ENCODE measurements at regions not wholly inside any gene's neighbourhood (a gene's known extent, or its start where the extent isn't known, plus 50 kb on each side); places are given as distances from the start of the nearest gene placed in this dataset.
A peak's percentile ranks its signal among the peaks of the same experiment; 100 is the strongest.
"Not testable (repeated sequence)": the region's sequence is repeated elsewhere in the genome, so short reads cannot be mapped to it uniquely, and the experiment has no call there.

DNA sequence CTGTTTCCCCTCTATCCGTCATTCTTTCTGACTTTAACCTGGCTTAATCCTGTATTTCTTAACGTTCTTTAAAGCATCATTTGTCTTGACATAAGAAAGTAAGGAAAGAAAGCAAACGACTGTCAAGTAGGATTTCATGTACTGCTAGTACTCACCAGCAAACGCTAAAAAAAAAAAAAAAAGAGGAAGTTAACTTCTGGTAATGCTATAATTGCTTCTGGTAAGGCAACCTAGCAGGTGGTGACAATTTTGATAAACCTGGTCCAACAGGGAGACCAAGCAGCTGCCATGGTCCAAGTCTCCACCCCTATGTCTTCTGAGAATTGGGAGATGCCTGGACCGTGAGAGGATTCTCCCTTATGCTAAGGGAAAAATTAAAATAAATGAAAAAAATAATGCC lies 306.6 kb downstream of the DAD1 start:
- no peak for DNase-seq (ENCODE audit: low read depth)
- H3K4me3 ChIP-seq (ENCODE audit: control insufficient read depth, low read depth, low read length), result no peak overlapping the region
- TF ChIP-seq, protein P1, sequence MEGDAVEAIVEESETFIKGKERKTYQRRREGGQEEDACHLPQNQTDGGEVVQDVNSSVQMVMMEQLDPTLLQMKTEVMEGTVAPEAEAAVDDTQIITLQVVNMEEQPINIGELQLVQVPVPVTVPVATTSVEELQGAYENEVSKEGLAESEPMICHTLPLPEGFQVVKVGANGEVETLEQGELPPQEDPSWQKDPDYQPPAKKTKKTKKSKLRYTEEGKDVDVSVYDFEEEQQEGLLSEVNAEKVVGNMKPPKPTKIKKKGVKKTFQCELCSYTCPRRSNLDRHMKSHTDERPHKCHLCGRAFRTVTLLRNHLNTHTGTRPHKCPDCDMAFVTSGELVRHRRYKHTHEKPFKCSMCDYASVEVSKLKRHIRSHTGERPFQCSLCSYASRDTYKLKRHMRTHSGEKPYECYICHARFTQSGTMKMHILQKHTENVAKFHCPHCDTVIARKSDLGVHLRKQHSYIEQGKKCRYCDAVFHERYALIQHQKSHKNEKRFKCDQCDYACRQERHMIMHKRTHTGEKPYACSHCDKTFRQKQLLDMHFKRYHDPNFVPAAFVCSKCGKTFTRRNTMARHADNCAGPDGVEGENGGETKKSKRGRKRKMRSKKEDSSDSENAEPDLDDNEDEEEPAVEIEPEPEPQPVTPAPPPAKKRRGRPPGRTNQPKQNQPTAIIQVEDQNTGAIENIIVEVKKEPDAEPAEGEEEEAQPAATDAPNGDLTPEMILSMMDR (conservative IDR thresholded peaks at IDR 0.05; ENCODE audit: control insufficient read depth, insufficient read depth, low read depth, low read length), result no peak

DNA sequence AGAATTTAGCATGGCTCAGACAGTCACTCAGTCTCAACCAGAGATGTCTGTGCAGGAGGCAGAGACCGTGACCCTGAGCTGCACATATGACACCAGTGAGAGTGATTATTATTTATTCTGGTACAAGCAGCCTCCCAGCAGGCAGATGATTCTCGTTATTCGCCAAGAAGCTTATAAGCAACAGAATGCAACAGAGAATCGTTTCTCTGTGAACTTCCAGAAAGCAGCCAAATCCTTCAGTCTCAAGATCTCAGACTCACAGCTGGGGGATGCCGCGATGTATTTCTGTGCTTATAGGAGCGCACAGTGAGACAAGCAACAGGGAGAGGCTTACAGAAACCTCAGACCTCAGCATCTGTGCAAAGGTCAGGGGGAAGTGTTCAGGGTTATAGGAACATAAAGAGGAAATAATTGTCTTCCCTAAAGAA lies 307.6 kb downstream of the DAD1 start:
- not testable (repeated sequence) for H3K4me3 ChIP-seq (ENCODE audit: control insufficient read depth, low read depth, low read length); DNase-seq (ENCODE audit: low read depth)

DNA sequence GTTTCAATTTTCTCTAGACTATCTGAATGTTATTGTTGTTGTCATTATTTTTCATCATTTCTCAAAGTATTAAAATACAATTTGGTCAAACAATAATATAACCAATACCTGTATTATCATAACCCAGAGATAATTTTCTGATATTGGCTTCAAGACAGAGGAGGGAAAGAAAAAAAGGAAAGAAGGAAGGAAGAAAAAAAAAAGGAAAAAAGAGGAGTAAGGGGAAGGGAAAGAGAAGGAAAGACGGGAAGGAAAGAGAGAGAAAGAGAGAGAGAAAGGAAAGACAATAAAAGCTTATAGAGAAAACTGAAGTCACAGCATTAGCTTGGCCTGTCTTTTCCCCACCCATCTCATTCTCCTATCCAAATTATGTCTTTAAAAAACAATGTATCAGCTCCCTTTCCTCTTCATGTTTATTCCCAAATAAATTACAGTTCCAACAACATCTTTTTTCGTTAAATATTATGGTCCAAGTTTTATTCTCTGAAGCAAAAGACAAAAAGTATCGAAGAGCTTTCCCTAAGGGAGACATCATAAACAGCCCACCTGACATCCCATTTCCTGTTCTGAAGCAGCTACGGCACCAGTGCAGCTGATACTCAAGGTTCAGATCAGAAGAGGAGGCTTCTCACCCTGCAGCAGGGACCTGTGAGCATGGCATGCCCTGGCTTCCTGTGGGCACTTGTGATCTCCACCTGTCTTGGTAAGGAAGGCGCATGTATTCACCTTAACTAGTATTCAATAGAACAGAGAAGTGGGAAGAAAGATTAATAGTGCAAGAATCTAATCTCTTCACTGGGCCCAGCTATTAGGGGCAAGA lies 308.3 kb downstream of the DAD1 start:
- no peak for DNase-seq (ENCODE audit: low read depth)
- H3K4me3 ChIP-seq (ENCODE audit: control insufficient read depth, low read depth, low read length), result no peak overlapping the region
- TF ChIP-seq, protein P1 (conservative IDR thresholded peaks at IDR 0.05; ENCODE audit: control insufficient read depth, insufficient read depth, low read depth, low read length), result no peak

DNA sequence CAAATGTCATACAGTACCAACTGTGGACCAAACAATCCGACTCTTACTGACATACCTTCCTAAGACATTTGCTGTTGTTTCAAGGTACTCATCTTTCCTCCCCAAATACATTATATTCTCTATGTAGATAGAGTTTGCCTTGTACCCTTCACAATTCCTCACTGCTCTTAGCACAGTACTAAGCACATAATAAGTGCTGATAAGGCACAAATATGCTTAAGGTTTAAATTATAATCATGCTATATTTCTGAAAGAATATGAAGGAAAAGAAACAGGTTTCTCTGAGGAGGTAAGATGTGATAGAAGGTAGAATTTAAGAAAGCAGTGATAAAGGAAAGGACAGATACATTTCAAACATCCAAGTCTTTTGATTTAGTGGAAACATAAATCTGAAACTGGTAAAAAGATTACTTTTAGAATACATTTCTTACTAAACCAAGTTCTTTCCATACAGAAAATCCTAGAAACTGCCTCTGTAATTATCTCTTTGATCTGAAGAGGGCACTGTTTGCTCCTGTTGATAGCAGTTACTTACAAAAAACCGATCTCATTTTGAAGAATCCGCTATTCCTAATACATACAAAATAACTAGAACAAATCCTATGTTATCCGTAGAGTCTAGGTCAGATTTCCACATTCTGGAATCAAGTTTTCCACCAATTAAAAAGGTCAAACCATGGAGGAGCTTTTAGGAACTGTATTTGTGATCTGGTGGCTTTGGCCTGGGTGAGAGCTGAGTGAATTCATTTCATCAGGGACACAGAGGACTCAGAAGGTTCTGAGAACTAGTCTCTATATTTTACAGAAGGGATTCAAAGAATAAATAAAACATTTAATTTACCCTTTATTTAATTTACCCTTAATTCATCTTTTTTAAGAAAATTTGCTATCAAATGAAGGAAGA lies 311.9 kb downstream of the DAD1 start:
- DNase-seq (ENCODE audit: low read depth), result peak; percentile 30
- TF ChIP-seq, protein P1 (conservative IDR thresholded peaks at IDR 0.05; ENCODE audit: control insufficient read depth, insufficient read depth, low read depth, low read length), result peak; percentile 71
- no peak overlapping the region for H3K4me3 ChIP-seq (ENCODE audit: control insufficient read depth, low read depth, low read length)

DNA sequence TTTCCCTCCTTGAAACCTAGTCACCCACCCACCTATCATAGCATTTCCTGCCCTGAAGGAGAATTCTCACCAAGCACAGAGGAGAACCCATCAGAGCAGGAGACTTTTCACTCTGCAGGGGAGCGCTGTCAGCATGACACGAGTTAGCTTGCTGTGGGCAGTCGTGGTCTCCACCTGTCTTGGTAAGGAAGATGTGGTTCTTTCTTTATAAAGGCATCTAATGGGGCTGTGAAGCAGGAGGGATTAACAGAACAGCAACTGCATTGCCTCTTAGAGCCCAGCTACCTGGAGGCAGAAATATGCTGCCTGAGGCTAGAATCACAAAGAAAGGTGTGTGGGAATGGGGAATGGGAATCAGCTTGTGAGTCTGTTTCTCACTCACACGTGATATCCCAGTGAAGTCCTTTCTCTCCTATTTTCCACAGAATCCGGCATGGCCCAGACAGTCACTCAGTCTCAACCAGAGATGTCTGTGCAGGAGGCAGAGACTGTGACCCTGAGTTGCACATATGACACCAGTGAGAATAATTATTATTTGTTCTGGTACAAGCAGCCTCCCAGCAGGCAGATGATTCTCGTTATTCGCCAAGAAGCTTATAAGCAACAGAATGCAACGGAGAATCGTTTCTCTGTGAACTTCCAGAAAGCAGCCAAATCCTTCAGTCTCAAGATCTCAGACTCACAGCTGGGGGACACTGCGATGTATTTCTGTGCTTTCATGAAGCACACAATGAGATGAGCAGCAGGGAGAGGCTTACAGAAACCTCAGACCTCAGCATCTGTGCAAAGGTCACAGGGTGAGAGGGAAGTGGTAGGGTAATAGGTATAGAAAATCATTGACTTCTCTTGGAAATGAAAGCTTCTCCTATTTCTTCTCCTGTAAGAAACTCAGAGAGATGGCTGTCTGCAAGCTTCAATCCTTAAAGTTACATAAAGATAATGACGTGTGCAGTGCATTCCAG lies 316.9 kb downstream of the DAD1 start:
- no peak for DNase-seq (ENCODE audit: low read depth)
- TF ChIP-seq, protein P1 (conservative IDR thresholded peaks at IDR 0.05; ENCODE audit: control insufficient read depth, insufficient read depth, low read depth, low read length), result no peak
- H3K4me3 ChIP-seq (ENCODE audit: control insufficient read depth, low read depth, low read length), result no peak overlapping the region

DNA sequence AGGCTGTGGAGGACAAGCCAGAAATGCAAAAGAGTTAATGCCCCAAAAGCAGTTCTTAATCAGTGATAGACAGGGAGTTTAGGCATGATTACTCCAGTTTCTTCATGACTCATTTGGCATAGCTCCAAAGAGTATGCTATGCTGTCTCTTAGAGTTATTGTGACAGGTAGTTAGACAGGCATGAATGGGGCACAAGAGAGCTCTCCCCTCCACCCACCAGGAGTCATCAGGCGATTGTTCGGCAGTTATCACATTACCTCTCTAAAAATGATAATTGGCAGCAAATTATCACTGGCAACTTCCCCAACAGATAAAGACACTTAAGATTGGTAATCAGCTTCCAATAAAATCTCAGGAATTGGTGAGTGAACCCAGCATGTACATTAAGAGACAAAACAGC lies 320.1 kb downstream of the DAD1 start:
- TF ChIP-seq, protein P1 (conservative IDR thresholded peaks at IDR 0.05; ENCODE audit: control insufficient read depth, insufficient read depth, low read depth, low read length), result no peak

More for the DNA sequence above, 320.1 kb downstream of the DAD1 start:
- peak; percentile 46 for DNase-seq (ENCODE audit: low read depth)
- H3K4me3 ChIP-seq (ENCODE audit: control insufficient read depth, low read depth, low read length), result no peak overlapping the region
